ENCODE measurements at regions not wholly inside any gene's neighbourhood (a gene's known extent, or its start where the extent isn't known, plus 50 kb on each side); places are given as distances from the start of the nearest gene placed in this dataset.
"Not testable (repeated sequence)": the region's sequence is repeated elsewhere in the genome, so short reads cannot be mapped to it uniquely, and the experiment has no call there.

DNA sequence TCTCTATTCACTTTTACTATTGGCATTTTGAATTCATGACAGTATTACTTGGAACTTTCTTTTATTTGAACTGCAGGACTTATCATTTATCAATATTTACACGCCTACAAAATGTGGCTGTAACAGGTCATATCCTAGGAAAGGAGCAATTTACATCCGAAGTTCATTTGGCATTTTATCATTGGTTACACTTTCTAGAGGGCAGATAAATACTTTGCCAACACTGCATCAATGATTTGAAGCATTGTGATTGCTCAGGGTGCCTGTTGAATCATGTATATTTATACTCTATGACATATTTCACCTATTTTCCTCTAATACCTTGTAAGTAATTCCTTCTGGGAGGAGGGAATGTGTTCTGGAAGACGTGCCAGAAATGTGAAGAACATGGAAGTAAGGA, 136.7 kb downstream of the MID1IP1 start:
- DNase-seq (ENCODE audit: low read depth in 1 of 2, low spot score in 1 of 2) = no peak

DNA sequence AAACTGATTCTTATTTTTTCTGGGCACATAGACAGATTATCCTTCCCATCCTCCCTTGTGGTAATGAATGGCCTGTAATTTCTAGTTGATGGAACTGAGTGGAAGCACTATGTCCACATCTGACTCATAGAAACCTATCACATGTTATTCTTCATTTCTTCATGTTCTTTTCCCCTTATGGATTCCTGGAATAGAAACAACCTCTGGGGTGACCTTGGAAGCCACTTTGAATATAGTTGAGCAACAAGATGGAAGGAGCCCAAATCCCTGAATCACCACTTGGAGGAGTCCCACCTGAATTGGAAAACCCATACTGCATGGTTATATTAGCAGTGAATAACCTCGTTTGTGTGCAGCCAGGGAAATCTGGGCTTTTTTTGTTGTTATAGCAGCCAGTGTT, 137.8 kb downstream of the MID1IP1 start:
- no peak for DNase-seq (ENCODE audit: low read depth in 1 of 2, low spot score in 1 of 2)

- no peak for DNase-seq (ENCODE audit: low read depth in 1 of 2, low spot score in 1 of 2)
Measured at GRCh38 chrX:38940547-38940946, 139.3 kb downstream of the MID1IP1 start.

- no peak for DNase-seq (ENCODE audit: low read depth in 1 of 2, low spot score in 1 of 2)
Measured at GRCh38 chrX:38941675-38942074, 140.4 kb downstream of the MID1IP1 start.

- DNase-seq (ENCODE audit: low read depth in 1 of 2, low spot score in 1 of 2) = no peak
Measured at GRCh38 chrX:38943120-38943519, 141.9 kb downstream of the MID1IP1 start.

DNA sequence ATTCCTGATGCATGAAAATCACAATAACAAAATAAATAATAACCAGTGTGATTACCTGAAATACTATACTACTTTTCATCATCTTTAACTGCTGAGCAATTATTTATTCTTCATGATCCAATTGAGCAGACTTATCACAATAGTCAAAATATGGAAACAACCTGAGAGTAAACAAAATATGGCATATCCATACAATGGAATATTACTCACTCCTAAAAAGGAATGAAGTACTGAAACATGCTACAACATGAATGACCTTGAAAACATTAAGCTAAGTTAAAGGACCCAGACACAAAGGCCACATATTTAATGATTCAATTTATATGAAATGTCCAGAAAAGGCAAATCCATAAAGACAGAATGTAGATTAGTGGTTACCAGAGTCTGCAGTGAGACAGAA, 146.8 kb downstream of the MID1IP1 start:
- no peak for DNase-seq (ENCODE audit: low read depth in 1 of 2, low spot score in 1 of 2)

DNA sequence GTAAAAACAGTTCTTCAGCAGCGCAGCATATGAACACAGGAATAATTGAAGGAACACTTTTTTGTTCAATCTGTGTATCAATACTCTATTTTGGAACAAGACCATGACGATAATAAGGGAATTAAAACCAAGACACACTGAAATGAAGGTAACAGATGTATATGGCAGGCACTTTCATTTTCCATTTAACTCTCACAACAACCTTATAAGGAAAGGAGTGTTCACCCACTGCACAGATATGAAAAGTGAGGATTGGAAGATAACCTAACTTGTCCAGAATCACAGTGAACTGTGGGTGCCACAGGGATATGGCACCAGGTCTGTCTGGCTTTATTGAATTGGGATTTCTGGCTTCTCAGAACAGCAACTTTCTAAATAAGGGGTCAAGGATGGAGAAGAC, 153.3 kb downstream of the MID1IP1 start:
- no peak for DNase-seq (ENCODE audit: low read depth in 1 of 2, low spot score in 1 of 2)

GRCh38 chrX:38959736-38960135, 158.5 kb downstream of the MID1IP1 start:
- DNase-seq (ENCODE audit: low read depth in 1 of 2, low spot score in 1 of 2) = no peak

GRCh38 chrX:38960137-38960536, 158.9 kb downstream of the MID1IP1 start:
- no peak for DNase-seq (ENCODE audit: low read depth in 1 of 2, low spot score in 1 of 2)

- no peak for DNase-seq (ENCODE audit: low read depth in 1 of 2, low spot score in 1 of 2)
Measured at GRCh38 chrX:38961936-38962335, 160.7 kb downstream of the MID1IP1 start.

- DNase-seq (ENCODE audit: low read depth in 1 of 2, low spot score in 1 of 2) = not testable (repeated sequence)
Measured at GRCh38 chrX:38963244-38963643, 162.0 kb downstream of the MID1IP1 start.

GRCh38 chrX:38965888-38966287, 164.6 kb downstream of the MID1IP1 start:
- no peak for DNase-seq (ENCODE audit: low read depth in 1 of 2, low spot score in 1 of 2)

DNA sequence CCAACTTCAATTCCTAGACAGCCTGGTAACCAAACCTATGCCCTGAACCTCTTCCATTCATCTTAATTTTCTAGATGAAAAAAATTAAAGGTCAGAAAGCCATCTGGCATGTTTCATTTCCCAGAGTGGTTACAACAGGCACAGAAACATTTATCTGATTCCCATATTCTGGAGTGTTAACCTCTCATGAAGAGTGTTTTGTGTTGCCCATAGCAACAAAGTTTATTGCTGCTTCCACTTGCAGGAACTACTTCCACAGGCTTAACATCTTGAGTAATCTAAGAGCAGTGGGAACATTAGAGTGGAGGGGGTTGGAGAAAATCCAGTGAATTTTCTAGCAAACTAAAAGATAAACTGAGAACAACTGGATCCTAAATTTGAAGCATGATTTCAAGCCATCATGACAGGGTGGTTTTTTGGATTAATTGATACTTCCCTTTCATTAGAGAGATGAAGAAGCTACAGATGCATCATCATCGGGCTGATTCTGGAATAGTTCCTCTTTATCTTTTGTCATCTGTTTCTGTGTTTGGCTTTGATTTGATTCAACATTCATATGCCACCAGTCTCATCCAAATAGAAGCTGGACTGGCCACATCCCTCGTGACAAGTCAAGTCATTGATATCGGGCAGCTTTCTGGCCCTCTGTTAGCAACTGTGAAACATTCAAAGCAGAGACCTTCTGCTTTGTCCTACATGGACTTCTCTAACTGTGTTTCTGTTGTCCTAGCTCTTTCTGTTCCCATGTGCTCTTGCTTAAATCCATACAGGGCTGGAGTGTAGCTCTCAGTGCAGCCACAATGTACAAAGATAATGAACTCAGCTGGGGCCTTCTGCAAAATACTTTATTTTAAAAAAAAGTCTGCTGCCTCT, 167.3 kb downstream of the MID1IP1 start:
- no peak for DNase-seq (ENCODE audit: low read depth in 1 of 2, low spot score in 1 of 2)

DNA sequence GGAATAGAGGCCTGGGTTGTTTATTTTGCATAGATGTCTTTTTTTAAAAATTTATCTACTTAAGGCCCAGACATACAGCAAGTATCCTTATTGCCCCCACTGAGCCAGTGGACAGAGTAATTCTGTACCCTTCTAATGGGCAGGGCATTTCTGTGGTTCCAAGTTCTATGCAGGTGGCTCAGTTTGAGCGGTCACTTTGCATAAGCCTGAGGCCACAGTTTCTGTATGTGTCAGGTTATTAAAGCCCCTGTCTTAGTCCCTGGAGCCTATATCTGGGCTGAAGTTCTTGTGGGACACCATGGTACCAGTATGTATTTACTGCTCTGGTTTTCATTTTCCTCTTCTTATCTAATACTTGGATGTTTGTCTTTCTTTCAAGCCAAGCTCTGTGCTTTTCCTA, 168.8 kb downstream of the MID1IP1 start:
- no peak for DNase-seq (ENCODE audit: low read depth in 1 of 2, low spot score in 1 of 2)

GRCh38 chrX:38970845-38971244, 169.6 kb downstream of the MID1IP1 start:
- no peak for DNase-seq (ENCODE audit: low read depth in 1 of 2, low spot score in 1 of 2)

DNA sequence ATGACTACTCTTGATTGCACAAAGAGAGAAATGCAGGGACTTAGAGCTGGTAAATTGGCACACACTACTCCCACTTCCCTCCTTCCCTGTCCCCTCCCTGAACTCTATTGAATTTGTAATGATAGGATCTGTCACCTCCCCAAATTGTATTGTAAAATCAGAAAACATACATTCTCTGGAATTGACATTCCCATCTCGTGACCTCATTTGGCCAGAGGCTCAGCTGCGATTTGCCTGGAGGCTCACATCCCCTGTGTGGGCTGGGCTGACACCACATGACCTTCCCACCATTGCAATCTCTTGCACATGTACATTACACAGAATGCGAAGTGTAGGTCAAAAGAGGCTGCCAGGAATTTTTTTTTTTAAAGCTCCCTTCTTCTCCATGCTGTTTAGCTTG, 172.1 kb downstream of the MID1IP1 start:
- DNase-seq (ENCODE audit: low read depth in 1 of 2, low spot score in 1 of 2) = no peak

DNA sequence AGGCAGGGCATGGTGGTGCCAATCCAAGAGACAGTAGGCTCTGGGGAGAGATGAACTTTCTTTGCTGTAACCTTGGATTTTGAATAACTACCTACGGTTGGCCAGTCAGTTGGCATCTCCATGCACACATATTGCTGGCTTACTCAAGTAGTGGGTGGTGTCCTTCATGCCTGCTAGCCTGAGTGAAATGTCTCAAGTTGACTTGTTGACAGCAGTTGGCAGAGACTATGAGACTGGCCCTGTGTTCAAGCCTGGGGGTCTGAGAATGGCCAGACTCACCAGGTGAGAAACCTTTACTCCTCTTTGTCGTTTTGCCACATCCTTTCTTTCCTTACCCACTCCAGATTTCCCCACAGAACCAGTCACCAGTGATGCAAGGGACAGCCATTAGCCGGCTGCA, 173.3 kb downstream of the MID1IP1 start:
- DNase-seq (ENCODE audit: low read depth in 1 of 2, low spot score in 1 of 2) = no peak

GRCh38 chrX:38975368-38975942, 174.2 kb downstream of the MID1IP1 start:
- no peak for DNase-seq (ENCODE audit: low read depth in 1 of 2, low spot score in 1 of 2)

DNA sequence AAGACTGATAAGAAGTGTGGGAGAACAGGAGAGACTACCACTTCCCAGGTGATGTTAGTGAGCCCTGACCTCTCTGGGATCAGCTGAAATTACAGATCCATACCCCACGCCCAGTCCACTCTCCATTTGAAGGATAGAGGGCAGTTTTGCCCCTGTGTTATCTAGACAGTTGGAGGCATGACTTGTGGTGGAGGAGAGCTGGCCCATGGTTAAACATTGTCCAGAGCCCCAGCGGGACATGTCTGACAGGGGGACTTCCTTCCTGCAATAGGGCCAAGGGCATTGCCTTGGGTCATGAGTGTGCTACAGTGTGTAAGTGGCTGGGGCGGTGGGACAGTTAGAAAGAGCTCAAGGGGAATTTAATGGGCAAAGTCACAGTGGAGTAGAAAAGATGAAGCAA, 181.1 kb downstream of the MID1IP1 start:
- DNase-seq (ENCODE audit: low read depth in 1 of 2, low spot score in 1 of 2) = no peak

DNA sequence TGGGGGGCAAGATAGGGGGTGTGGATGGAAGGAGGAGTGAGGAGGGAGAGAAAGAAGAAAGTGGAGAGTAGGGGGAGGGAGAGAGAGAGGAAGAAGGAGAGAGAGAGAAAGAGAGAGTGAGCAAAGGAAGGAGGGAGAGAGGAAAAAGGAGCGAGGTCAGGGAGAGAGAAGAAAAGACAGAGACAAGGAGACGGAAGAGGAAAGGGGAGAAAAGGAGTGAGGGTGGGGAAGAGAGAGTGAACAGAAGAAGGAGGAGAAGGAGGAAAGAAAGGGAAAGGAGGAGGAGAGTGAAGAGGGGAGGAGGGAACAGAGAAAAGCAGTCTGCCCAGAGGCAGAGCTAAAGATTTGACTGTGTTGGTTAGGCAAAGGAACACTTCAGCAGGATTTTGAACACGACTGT, 181.6 kb downstream of the MID1IP1 start:
- DNase-seq (ENCODE audit: low read depth in 1 of 2, low spot score in 1 of 2) = no peak

DNA sequence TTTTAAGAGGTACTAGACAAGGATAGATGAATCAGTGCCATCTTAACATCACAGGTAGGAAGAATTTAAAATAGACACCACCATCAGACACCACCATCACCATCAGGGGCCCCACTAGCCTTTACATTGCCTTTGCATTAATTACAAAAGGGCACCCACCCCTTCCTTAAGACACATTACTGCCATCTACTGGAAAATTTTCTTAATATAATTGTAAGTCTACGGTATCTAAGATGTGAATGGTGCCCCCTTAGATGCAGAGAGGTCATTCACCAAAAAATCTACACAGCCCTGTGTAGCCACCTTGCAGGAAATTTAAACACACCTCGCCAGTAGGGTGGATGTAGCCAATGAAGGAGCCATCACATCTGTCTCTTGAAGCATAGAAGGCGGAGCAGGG, 184.1 kb downstream of the MID1IP1 start:
- no peak for DNase-seq (ENCODE audit: low read depth in 1 of 2, low spot score in 1 of 2)

DNA sequence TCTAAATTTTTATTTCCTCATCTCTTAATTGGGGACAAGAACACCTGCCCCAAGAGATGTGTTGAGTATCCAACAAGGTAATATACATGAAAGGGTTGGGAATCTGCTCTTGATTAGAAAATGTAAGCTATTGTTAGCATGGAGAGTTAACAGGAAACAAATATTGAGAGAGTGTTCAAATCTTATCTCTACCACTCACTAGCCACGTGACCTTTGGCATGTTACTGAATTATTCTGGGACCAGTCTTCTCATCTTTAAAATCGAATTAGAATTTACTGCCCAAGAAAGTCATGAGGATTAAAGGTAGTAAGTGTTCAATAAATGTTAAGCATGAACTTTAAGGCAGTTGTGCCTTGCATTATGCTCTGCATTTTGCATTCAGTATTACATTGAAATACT, 184.7 kb downstream of the MID1IP1 start:
- no peak for DNase-seq (ENCODE audit: low read depth in 1 of 2, low spot score in 1 of 2)

DNA sequence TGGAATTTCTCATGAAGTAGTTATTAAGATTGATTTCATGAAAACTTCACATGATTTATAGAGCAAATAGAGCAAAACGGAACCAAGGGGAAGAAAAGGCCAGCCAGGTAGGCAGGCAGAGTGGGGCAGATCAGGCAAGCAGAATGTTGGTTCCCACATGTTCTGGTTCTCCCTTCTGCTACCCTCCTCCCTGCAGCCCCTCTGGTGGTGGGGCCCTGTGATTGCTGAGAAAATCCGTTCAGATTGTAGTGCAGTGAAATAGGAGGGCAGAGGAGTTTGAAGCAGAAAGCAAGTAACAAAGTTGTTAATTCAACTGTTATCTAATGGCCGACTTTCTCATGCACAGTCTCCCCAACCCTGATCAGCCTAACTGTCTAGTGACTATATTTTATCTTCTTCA, 185.3 kb downstream of the MID1IP1 start:
- no peak for DNase-seq (ENCODE audit: low read depth in 1 of 2, low spot score in 1 of 2)
